AG09309 (cell line): ENCODE measurements at regions not wholly inside any gene's neighbourhood (a gene's known extent, or its start where the extent isn't known, plus 50 kb on each side); places are given as distances from the start of the nearest gene placed in this dataset.

Source experiments
- DNase-seq: peaks from one replicate; pipeline ENCODE4 v3.0.0-alpha.2; 2010; ENCODE audit warnings: low read depth
- H3K4me3 ChIP-seq: 2 replicates; pipeline ENCODE4 v1.5.1; 2011; ENCODE audit warnings: mild to moderate bottlenecking, low read depth, low read length, moderate library complexity; ENCODE audit not compliant: control insufficient read depth
- CTCF ChIP-seq: IDR thresholded peaks from 2 replicates; pipeline ENCODE4 v1.5.1; 2011; ENCODE audit warnings: mild to moderate bottlenecking, low read depth, low read length, inconsistent platforms; ENCODE audit not compliant: insufficient read depth, control insufficient read depth; ENCODE audit errors: missing control alignments

GRCh38 chr4:74632634-74633033, 161.7 kb downstream of the BTC start:
- no peak overlapping the region for H3K4me3 ChIP-seq
- TF ChIP-seq CTCF, result no peak
- DNase-seq, result peak; percentile 84

- TF ChIP-seq CTCF, result no peak
- no peak for DNase-seq
- no peak overlapping the region for H3K4me3 ChIP-seq
These were observed 159.2 kb downstream of the BTC start for GRCh38 chr4:74635074-74635473.

GRCh38 chr4:74635490-74636123, 158.7 kb downstream of the BTC start:
- no peak for TF ChIP-seq CTCF
- DNase-seq, result no peak
- H3K4me3 ChIP-seq, result no peak overlapping the region

- DNase-seq, result no peak
- no peak for TF ChIP-seq CTCF
- H3K4me3 ChIP-seq, result no peak overlapping the region
These were observed 156.3 kb downstream of the BTC start for GRCh38 chr4:74638001-74638400.

GRCh38 chr4:74638689-74639088, 155.6 kb downstream of the BTC start:
- TF ChIP-seq CTCF, result no peak
- no peak for DNase-seq
- H3K4me3 ChIP-seq, result no peak overlapping the region

GRCh38 chr4:74640111-74640903, 154.0 kb downstream of the BTC start:
- TF ChIP-seq CTCF, result no peak
- H3K4me3 ChIP-seq, result no peak overlapping the region
- DNase-seq, result no peak
